H1 (cell line): ENCODE measurements at regions not wholly inside any gene's neighbourhood (a gene's known extent, or its start where the extent isn't known, plus 50 kb on each side); places are given as distances from the start of the nearest gene placed in this dataset.

Experiments used
- CTCF ChIA-PET: fragments of 300-600 bp; sonication (Branson Sonifier 250); formaldehyde crosslinking; loops from one replicate; lab custom pipeline; 2021; ENCODE audit not compliant: partially characterized antibody; lab: Charles Lee
- POLR2A ChIA-PET: fragments of 300-600 bp; sonication (Branson Sonifier 250); formaldehyde crosslinking; loops from one replicate; lab custom pipeline; 2021; ENCODE audit warnings: inconsistent platforms; ENCODE audit not compliant: partially characterized antibody; lab: Charles Lee
- DNase-seq, 2 experiments: peaks; one replicate each; pipeline versions ENCODE4 v3.0.0 to v3.0.0-alpha.2; 2010 to 2022; ENCODE audit warnings: low spot score in 2 of 2, low read depth in 1 of 2, mixed read lengths in 1 of 2
- FAIRE-seq: peaks from 2 replicates; lab custom pipeline; 2011; peaks lifted over from hg19 to GRCh38; lab: Jason Lieb, UNC
- H2AFZ ChIP-seq: 2 replicates; pipeline ENCODE4 v1.8.1; 2012; ENCODE audit warnings: low read length, inconsistent platforms
- H2AK5ac ChIP-seq: 2 replicates; pipeline ENCODE4 v1.6.1; 2013; ENCODE audit warnings: low read depth, low read length
- H2BK120ac ChIP-seq: replicated peaks from 2 replicates; pipeline ENCODE3; 2013; ENCODE audit warnings: low read depth, low read length, inconsistent platforms
- H2BK12ac ChIP-seq: 2 replicates; pipeline ENCODE4 v1.6.1; 2013; ENCODE audit warnings: low read depth, low read length
- H2BK15ac ChIP-seq: 2 replicates; pipeline ENCODE4 v1.6.1; 2013; ENCODE audit warnings: low read length
- H2BK20ac ChIP-seq: 2 replicates; pipeline ENCODE4 v1.6.1; 2013; ENCODE audit warnings: low read length
- H2BK5ac ChIP-seq: 2 replicates; pipeline ENCODE4 v1.6.1; 2013; ENCODE audit warnings: low read depth, low read length
- H3K14ac ChIP-seq: 2 replicates; pipeline ENCODE4 v1.6.1; 2013; ENCODE audit warnings: inconsistent platforms; ENCODE audit not compliant: insufficient read length
- H3K18ac ChIP-seq: 2 replicates; pipeline ENCODE4 v1.6.1; 2013; ENCODE audit warnings: low read length; ENCODE audit errors: extremely low read depth
- H3K23ac ChIP-seq: 2 replicates; pipeline ENCODE4 v1.6.1; 2013; ENCODE audit warnings: inconsistent platforms; ENCODE audit not compliant: insufficient read length
- H3K23me2 ChIP-seq: 2 replicates; pipeline ENCODE4 v1.6.1; 2013; ENCODE audit warnings: low read depth, low read length
- H3K27ac ChIP-seq: 2 replicates; pipeline ENCODE4 v1.6.1; 2011; ENCODE audit warnings: low read depth, low read length, inconsistent platforms
- H3K27me3 ChIP-seq, 4 experiments: replicated peaks in 1 of 4; 1 replicate in 1 of 4; 2 replicates in 3 of 4; pipeline versions ENCODE4 v1.6.1 to v1.8.1; 2011 to 2013; ENCODE audit warnings: low read length in 3 of 4, mild to moderate bottlenecking in 3 of 4, inconsistent platforms in 2 of 4, mixed read lengths in 2 of 4, moderate library complexity in 1 of 4; ENCODE audit not compliant: control insufficient read depth in 3 of 4, insufficient read depth in 3 of 4; ENCODE audit errors: extremely low read depth in 1 of 4
- H3K36me3 ChIP-seq, 4 experiments: 2 replicates each; pipeline versions ENCODE4 v1.6.1 to v1.8.1; 2011 to 2013; ENCODE audit warnings: mild to moderate bottlenecking in 4 of 4, low read length in 3 of 4, moderate library complexity in 2 of 4, control low read depth in 1 of 4, inconsistent platforms in 1 of 4; ENCODE audit not compliant: insufficient read depth in 4 of 4, control insufficient read depth in 2 of 4
- H3K4ac ChIP-seq: replicated peaks from 2 replicates; pipeline ENCODE3; 2013; ENCODE audit warnings: low read length, low read depth, mixed read lengths, inconsistent platforms; ENCODE audit not compliant: insufficient read length
- H3K4me1 ChIP-seq, 4 experiments: replicated peaks in 1 of 4; 1 replicate in 1 of 4; 2 replicates in 3 of 4; pipeline versions ENCODE4 v1.6.1 to v1.8.1; 2011 to 2013; ENCODE audit warnings: low read length in 3 of 4, inconsistent platforms in 2 of 4, mixed read lengths in 1 of 4; ENCODE audit not compliant: insufficient read depth in 4 of 4, control insufficient read depth in 3 of 4
- H3K4me2 ChIP-seq, 2 experiments: 2 replicates each; pipeline versions ENCODE4 v1.6.1 to v1.8.1; 2011 to 2013; ENCODE audit warnings: low read depth in 2 of 2, low read length in 2 of 2, control low read depth in 1 of 2, inconsistent platforms in 1 of 2, mild to moderate bottlenecking in 1 of 2; ENCODE audit not compliant: insufficient read depth in 1 of 2
- H3K4me3 ChIP-seq, 4 experiments: fragments of 200-600, 300-600 bp in 1 of 4; sonication (generic), shearing (Covaris generic), sonication (Bioruptor Twin) in 1 of 4; 2 replicates each; pipeline versions ENCODE4 v1.5.1 to v1.8.1; 2011 to 2016; ENCODE audit warnings: low read length in 4 of 4, low read depth in 3 of 4, control low read depth in 2 of 4, inconsistent platforms in 2 of 4, mild to moderate bottlenecking in 2 of 4, mixed read lengths in 1 of 4, moderate library complexity in 1 of 4; ENCODE audit not compliant: insufficient read depth in 2 of 4; ENCODE audit errors: extremely low read depth in 1 of 4
- H3K56ac ChIP-seq: replicated peaks from 2 replicates; pipeline ENCODE3; 2013; ENCODE audit warnings: low read depth, mild to moderate bottlenecking, mixed read lengths, low read length, inconsistent platforms; ENCODE audit not compliant: insufficient read length
- H3K79me1 ChIP-seq: 2 replicates; pipeline ENCODE4 v1.6.1; 2013; ENCODE audit warnings: low read depth, low read length, control low read depth
- H3K79me2 ChIP-seq, 2 experiments: 2 replicates each; pipeline versions ENCODE4 v1.6.1 to v1.8.1; 2012 to 2013; ENCODE audit warnings: low read length in 2 of 2, mild to moderate bottlenecking in 2 of 2, inconsistent platforms in 1 of 2; ENCODE audit not compliant: insufficient read depth in 2 of 2, control insufficient read depth in 1 of 2
- H3K9ac ChIP-seq, 4 experiments: replicated peaks in 1 of 4; 1 replicate in 1 of 4; 2 replicates in 3 of 4; pipeline versions ENCODE4 v1.6.1 to v1.8.1; 2011 to 2013; ENCODE audit warnings: low read depth in 3 of 4, low read length in 3 of 4, control low read depth in 2 of 4, mild to moderate bottlenecking in 2 of 4, moderate library complexity in 2 of 4, inconsistent platforms in 1 of 4; ENCODE audit errors: extremely low read depth in 1 of 4
- H3K9me3 ChIP-seq, 2 experiments: 2 replicates each; pipeline versions ENCODE4 v1.6.1 to v1.8.1; 2012 to 2013; ENCODE audit warnings: mild to moderate bottlenecking in 2 of 2, moderate library complexity in 2 of 2, control low read depth in 1 of 2, inconsistent platforms in 1 of 2, low read depth in 1 of 2, low read length in 1 of 2, mixed read lengths in 1 of 2; ENCODE audit not compliant: insufficient read depth in 2 of 2
- H4K20me1 ChIP-seq, 2 experiments: replicated peaks in 1 of 2; 2 replicates each; pipeline versions ENCODE3 to v1.8.1; 2011 to 2013; ENCODE audit warnings: inconsistent platforms in 2 of 2, low read length in 2 of 2, mild to moderate bottlenecking in 1 of 2; ENCODE audit not compliant: insufficient read depth in 2 of 2, control insufficient read depth in 1 of 2
- H4K5ac ChIP-seq: 2 replicates; pipeline ENCODE4 v1.6.1; 2013; ENCODE audit warnings: low read length, low read depth, mixed read lengths, inconsistent platforms; ENCODE audit not compliant: insufficient read length
- H4K8ac ChIP-seq: 2 replicates; pipeline ENCODE4 v1.8.0; 2013; ENCODE audit warnings: mild to moderate bottlenecking, moderate library complexity, low read length, inconsistent platforms; ENCODE audit not compliant: insufficient read depth; ENCODE audit errors: extremely low read depth
- H4K91ac ChIP-seq: replicated peaks from 2 replicates; pipeline ENCODE3; 2013; ENCODE audit warnings: low read length, mixed read lengths, inconsistent platforms; ENCODE audit not compliant: insufficient read length
- BCL11A ChIP-seq, 2 experiments: IDR thresholded peaks; one replicate each; pipeline ENCODE4 v1.6.1; 2011; ENCODE audit warnings: low read depth in 2 of 2, low read length in 2 of 2, mild to moderate bottlenecking in 2 of 2
- CBX8 ChIP-seq: fragments of 300-800, 300-1000 bp; sonication (generic); IDR thresholded peaks from 2 replicates; pipeline ENCODE4 v1.7.1; 2016; ENCODE audit warnings: low read depth, low read length, borderline replicate concordance
- JUND ChIP-seq: IDR thresholded peaks from 2 replicates; pipeline ENCODE4 v1.6.1; 2011; ENCODE audit warnings: mild to moderate bottlenecking, improper control_type of control experiment, low read length
- KDM5A ChIP-seq: fragments of 200-600 bp; IDR thresholded peaks from 2 replicates; pipeline ENCODE4 v1.7.1; 2012; ENCODE audit warnings: mild to moderate bottlenecking, low read length, inconsistent platforms, mixed read lengths
- RBBP5 ChIP-seq: IDR thresholded peaks from 2 replicates; pipeline ENCODE4 v1.7.1; 2012; ENCODE audit warnings: low read depth, mild to moderate bottlenecking, inconsistent platforms, low read length, moderate library complexity, borderline replicate concordance
- SAP30 ChIP-seq: fragments of 300-600 bp; sonication (generic); IDR thresholded peaks from 2 replicates; pipeline ENCODE4 v1.7.1; 2012; ENCODE audit warnings: low read length, moderate library complexity, mild to moderate bottlenecking, inconsistent platforms; ENCODE audit not compliant: insufficient read depth, insufficient replicate concordance
- SIN3A ChIP-seq, 2 experiments: IDR thresholded peaks in 1 of 2; conservative IDR thresholded peaks in 1 of 2; 2 replicates each; pipeline ENCODE4 v1.6.1; 2011 to 2012; ENCODE audit warnings: low read length in 2 of 2, improper control_type of control experiment in 1 of 2, low read depth in 1 of 2, mild to moderate bottlenecking in 1 of 2
- SIRT6 ChIP-seq: IDR thresholded peaks from one replicate; pipeline ENCODE4 v1.7.1; 2012; ENCODE audit warnings: low read length, inconsistent platforms
- SRF ChIP-seq: IDR thresholded peaks from 2 replicates; pipeline ENCODE4 v1.6.1; 2011; ENCODE audit warnings: mild to moderate bottlenecking, low read depth, low read length, moderate library complexity
- ZNF274 ChIP-seq: IDR thresholded peaks from 2 replicates; pipeline ENCODE4 v1.7.0; 2012; ENCODE audit warnings: low read length, borderline replicate concordance; ENCODE audit errors: extremely low read depth
- WGBS, 2 experiments: shearing (Covaris generic) in 1 of 2; methylation state at CpG; one replicate each; pipeline versions ENCODE4 v1.1.6 to v1.1.7; 2013 to 2015; ENCODE audit warnings: low lambda C conversion rate in 2 of 2, mixed read lengths in 2 of 2, inconsistent platforms in 1 of 2, low coverage in 1 of 2, missing lambda C conversion rate in 1 of 2; ENCODE audit not compliant: insufficient replicate concordance in 2 of 2, insufficient coverage in 1 of 2, insufficient read length in 1 of 2; ENCODE audit errors: extremely low coverage in 1 of 2, missing lambda C conversion rate in 1 of 2; 5-methylcytosine and 5-hydroxymethylcytosine counted together

- Histone ChIP-seq H3K4me2 (no peak overlapping the region), H3K79me1 (no peaks in the 10 kb centered on the region), H3K27me3 (no peaks in the 10 kb centered on the region), H3K36me3 (no peaks in the 10 kb centered on the region), H2BK5ac (no peak overlapping the region), H4K5ac (no peak overlapping the region), H3K4me1 (peaks cover 0 to 5% (median under 1%) of the 10 kb centered on the region in 4 experiments; a peak in 2 of 7 replicates), H3K79me2 (no peaks in the 10 kb centered on the region), H3K23me2 (no peaks in the 10 kb centered on the region), H4K8ac (no peak overlapping the region), H3K9me3 (no peaks in the 10 kb centered on the region), H3K23ac (no peak overlapping the region)
- DNase-seq = no peak
- POLR2A ChIA-PET = no interaction called here
- no peak for TF ChIP-seq JUND
- TF ChIP-seq KDM5A = no peak
- no peak for TF ChIP-seq SRF
- TF ChIP-seq BCL11A (IDR thresholded peaks at IDR 0.05; ENCODE audit: low read depth in 2 of 2, low read length in 2 of 2) = no peak
- no peak for TF ChIP-seq SIN3A (conservative IDR thresholded peaks at IDR 0.05 in 1 of 2, IDR thresholded peaks at IDR 0.05 in 1 of 2; ENCODE audit: low read depth in 1 of 2, low read length in 2 of 2)
- TF ChIP-seq SIRT6 = no peak
- no peak for TF ChIP-seq CBX8
- no peak for TF ChIP-seq RBBP5
- no peak for TF ChIP-seq ZNF274
- no peak for TF ChIP-seq SAP30
- TF ChIP-seq, all 59 proteins: peak for 0
- Histone ChIP-seq H3K27ac (no peak overlapping the region), H4K91ac (no peak overlapping the region), H2AFZ (no peak overlapping the region), H3K14ac (no peak overlapping the region), H3K18ac (no peak overlapping the region), H2AK5ac (no peak overlapping the region), H3K56ac (no peak overlapping the region), H2BK12ac (no peak overlapping the region), H3K9ac (no peak overlapping the region), H3K4me3 (no peak overlapping the region), H2BK20ac (no peak overlapping the region), H4K20me1 (no peaks in the 10 kb centered on the region), H3K4ac (no peak overlapping the region), H2BK120ac (no peak overlapping the region), H2BK15ac (no peak overlapping the region)
- 85% methylated on average over 4 of the region's 4 CpGs; no CpG with 5 or more reads in 1 of the 2 experiments for WGBS, 2 experiments
- no peak for FAIRE-seq
- CTCF ChIA-PET = no interaction called here
Observed at GRCh38 chr3:75260-75659, 121.3 kb upstream of the CHL1 start.
